NCI-H345 (cell line): ENCODE measurements at regions not wholly inside any gene's neighbourhood (a gene's known extent, or its start where the extent isn't known, plus 50 kb on each side); places are given as distances from the start of the nearest gene placed in this dataset.

ENCODE experiments used
- DNase-seq: peaks from one replicate; lab custom pipeline; 2025; lab: John Stamatoyannopoulos, UW

DNA sequence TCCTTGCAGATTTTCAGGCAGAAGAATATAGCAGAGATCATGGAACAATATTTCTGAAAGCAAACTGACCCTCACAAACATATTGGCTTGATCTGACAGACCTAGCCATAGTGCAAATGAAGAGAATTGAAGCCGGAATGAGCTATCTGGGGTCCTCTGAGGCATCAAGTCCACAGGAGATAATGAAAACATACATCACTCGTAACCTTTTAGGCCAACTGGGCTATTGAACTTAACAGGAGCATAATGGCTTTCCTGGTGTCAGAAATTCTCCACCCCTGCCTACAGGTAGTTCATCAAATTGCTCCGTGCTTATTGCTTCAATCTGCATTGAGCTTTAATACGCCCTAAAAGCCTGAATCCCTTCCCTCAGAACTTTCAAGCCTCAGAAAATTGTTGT is 1414.6 kb upstream of the TENM4 start:
- DNase-seq, result no peak

DNA sequence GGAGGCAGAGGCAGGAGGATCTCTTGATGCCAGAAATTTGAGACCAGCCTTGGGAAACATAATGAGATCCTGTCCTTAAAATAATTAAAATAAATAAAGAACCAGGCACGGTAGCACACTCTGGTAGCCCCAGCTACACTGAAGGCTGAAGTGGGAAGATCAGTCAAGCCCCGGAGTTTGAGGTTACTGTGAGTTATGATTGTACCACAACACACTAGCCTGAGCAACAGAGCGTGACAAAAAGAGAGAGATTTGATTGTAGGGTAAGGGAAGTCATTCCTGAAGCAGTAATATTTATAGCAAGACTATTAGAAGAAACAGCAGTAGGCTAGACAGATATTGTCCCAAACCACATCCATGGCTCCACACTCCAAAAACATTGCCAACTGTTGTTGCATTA is 1408.4 kb upstream of the TENM4 start:
- DNase-seq, result no peak

DNA sequence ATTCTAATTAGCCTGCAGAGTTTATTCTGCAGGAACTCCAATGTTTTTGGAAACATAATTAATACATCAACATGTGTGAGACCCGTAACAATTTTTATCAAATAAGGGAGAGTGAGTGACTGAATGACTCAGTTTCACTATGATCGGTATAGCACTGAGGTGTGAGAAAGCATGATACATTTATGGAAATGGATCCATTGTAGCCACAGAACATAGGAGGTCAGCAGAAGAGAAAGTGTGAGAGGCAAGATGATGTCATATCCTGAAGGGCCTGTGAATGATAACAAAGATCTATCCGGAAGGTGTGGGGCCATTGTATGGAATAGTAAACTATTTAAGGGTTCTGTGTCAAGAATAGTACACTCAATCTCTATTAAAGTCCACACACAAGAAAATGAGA is 1406.1 kb upstream of the TENM4 start:
- DNase-seq, result no peak

DNA sequence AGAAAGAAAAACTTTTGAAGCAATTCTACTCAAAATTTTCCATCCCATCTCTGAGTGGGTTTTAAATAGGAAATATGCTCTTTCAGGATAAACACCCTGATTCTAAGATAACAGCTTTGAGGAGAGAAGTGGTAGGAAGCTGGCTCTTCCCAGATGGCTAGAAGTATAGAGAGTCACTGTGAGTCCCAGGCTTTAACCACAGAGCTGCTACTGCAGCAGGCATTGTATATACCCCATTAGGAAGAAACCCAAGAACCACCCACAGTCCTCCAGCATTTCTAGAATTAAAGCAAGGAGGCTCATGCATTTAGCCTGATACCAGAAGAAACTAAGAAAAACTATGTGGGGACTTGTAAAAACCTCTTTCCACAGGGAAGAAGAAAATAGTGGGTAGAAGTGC is 1405.6 kb upstream of the TENM4 start:
- DNase-seq, result no peak

DNA sequence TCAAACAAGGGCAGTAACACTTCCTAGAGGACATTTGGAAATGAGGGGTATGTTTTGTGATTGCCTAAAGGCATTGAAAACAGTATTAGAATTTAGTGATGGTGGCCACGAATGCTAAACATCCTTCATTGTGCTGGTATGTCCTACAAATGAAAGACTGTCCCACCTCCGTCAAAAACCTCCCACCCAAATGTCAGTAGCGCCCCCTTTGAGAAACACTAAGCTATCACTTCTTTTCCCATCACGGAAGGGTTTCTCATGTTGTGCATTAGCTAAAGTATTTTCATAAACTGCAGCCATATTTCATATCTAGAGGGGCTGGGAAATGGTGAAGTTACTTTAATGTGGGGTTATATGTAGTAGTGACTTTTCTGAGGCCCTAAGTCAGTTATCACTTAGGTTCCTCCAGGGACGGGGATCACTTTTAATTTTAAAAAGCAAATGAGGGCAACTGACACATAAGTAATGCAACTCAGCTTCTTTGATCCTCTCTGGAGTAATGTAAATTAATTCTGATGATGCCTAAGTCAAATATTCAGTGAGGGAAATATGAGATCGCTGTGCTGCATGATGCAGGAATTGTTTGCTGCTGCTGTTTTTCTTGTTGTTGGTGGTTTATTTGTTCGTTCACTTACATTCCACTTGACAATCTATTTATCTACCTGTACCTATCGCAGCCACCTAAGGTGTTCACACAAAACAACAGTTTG is 1403.4 kb upstream of the TENM4 start:
- DNase-seq, result no peak

DNA sequence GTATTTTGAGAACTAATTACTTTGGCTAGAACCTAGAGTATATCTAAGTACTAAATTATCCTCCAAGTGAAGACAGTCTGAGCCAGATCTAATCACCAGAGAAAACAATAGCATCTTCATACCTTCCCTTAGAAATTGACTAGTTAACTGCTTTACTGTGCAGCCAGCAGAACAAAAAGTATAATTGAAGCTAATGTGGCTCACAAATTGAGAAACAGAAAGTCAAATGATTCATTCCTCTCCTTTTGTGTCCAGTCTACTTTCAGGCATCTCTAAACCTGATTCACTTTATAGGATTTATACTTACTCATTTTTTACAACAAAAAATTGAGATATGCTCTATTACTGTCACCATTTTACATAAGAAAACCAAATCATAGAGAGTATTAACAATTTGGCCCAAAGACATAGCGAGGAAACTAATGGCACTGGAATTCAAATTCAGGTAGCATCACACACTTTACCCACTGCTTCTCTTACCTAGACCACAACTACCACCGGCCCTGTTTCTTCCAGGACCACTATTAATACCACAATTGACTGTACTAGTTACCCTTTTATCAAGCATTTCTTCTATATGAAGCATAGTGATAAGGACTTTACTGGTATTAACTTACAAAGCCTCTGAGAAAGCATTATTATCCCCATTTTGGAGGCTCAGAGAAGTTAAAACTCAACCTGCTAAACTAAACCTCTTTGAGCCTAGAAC is 1402.6 kb upstream of the TENM4 start:
- DNase-seq, result no peak

DNA sequence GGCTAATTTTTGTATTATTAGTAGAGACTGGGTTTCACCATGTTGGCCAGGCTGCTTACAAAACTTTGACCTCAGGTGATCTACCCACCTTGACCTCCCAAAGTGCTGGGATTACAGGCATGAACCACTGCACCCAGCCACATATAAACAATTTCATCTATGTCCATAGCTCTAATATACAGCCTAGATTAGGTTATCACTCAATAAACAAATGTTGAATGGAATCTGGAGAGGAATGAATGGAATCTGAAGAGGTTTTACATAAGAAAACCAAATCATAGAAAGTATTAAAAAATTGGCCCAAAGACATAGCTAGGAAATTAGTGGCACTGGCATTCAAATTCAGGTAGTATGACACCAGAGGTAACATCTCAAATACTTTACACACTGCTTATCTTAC is 1401.4 kb upstream of the TENM4 start:
- no peak for DNase-seq

DNA sequence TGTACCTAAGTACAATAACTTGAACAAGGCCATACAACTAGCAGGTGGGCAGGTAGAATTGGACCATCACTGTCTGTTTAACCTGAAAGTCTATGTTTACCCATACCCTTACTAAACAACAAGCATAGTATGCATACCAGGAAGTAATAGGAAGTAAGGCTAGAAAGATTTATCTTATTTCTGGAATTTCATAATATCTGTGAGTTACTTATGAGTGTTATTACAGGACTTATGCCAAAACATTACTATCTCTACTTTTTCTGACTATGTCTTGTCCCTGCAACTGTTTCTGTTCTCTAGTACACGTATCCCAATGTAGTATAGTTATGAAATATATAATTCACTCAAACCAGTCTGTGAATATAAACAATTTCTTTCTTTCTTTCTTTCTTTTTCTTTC is 1400.8 kb upstream of the TENM4 start:
- no peak for DNase-seq

DNA sequence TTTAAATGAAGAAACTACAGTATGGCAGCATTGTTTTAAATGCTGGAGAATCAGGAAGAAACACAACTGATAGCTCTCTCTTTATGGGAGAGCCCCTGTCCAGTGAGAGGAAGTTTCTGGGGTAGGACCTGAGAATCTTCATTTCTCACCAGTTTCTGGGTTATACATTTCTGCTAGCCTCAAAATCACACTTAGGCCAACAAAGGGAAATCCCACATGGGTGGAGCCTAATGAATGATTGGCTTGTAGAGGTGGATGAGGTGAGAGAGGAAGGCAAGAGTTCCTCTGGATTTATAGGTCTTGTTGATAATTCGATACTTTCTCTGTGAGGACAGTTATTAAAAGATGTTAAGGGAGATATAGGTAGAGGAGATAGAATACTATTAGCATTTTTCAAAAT is 1397.3 kb upstream of the TENM4 start:
- no peak for DNase-seq

DNA sequence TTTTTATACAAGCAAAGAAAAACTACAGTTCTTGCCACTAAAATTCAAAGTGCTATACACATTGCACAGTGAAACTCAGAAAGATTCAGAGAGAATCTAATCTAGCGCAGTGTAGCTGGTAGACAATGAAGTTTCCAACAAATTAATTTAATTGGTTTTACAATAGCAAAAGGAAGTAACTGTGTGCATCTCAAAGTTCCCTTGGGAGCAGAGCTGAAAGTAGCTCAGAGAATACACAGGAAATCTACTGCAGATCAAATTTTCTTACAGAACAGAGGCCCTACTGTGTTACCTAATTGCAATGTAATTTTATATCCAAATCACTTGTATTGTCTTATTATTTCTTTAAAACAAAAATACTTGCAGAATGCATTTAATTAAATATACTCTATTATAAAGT is 1396.2 kb upstream of the TENM4 start:
- no peak for DNase-seq

DNA sequence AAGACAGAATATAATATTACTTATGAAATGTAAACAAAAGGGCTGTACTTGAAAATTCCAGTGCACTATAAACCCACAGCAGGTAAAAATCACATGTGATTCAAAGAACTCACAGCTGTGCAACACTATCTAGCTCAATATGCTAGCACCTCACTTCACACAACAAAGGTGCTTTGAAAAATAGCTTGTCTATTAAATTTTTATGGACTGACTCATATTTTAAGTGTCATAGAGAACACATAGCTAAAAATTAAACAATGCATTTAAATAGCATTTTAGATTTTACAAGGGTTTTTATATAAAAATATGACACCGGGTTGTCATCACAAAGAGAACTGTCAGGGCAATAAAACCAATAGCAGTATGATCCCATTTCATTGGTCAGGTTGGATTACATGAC is 1390.5 kb upstream of the TENM4 start:
- no peak for DNase-seq

DNA sequence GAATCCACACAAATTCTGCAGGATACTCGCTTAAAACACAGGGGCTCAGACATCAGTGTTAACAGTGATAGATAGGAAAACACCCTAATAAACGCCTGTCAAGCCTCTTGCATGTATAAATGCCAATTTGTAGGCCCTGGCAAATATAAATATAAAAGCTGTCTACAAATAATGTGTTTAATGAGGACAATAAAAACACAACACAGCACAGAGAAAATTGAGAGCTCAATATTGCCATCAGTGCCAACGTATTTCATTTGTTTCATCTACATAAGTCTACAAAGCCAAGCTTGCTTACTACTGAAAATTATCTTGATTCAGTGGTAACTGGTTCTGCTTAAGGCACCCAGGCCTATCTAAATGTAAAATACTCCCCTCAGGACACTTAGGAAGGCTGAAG is 1387.0 kb upstream of the TENM4 start:
- no peak for DNase-seq

DNA sequence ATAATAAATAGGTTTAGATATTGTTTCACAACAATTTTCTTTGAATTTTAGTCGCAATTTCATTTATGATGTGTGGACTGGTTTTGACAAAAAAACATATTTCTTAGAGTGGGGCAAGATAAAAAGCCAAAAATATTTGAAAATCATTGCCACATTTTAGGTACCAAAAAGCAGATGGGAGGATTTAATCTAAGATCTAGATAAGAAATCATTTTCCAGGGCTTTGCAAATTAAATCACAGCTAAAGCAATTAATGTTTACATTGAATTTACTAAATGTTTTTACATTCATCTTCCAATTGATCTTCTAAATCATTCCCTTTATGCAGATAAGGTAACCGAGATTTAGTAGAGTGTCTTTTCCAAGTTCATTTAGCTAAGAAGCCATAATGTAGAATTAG is 1386.0 kb upstream of the TENM4 start:
- no peak for DNase-seq

DNA sequence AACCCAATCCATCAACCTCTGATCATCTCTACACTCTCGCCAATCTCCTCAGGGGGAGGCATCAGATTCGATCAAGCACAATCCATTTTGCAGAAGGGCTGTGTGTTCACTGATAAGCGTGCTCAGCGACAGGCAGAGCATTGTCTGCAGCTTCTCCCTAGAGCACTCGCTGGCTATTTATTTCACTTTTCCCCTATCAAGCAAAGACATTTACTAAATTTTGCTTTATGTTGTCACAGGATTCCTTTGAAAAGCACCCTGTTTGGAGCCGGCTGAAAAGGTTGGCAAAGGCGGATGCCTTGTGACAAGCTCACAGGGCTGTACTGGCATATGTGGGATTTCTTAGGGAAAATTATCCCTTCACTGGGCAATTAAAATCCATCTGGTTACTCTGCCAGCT is 1381.5 kb upstream of the TENM4 start:
- DNase-seq, result no peak

DNA sequence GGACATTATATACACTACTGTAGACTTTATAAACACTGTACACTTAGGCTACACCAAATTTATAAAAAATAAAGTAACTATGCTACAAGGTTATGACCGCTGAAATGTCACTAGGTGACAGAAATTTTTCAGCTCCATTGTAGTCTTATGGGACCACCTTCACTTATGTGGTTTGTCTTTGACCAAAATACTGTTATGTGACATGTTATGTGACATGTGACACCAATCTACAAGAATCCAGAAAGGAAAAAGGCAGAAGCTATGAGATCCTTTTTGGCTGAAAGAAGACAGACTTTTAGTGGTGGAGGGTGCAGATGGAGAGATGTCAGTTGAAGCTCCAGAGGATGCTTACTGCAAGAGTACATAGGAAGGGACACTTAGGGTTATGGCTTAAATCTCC is 1378.4 kb upstream of the TENM4 start:
- no peak for DNase-seq

DNA sequence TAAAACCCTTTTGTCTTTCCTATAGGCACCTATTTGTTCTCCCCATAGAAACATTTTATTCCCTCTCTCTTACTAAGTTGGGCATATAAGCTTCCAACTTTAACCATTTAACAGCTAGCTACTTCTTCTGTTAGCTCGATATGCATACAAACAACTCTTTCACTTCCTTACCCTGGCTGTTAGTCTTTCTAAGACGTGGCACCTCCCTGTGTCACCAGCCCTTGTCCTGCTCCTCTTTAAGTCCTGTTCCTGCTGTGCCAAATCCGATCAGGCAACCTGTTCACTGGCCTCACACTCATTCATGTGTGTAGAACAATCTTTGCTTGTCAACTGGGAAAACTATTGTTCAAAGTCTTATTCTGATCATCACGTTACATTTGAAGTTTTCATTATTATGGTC is 1376.1 kb upstream of the TENM4 start:
- no peak for DNase-seq

DNA sequence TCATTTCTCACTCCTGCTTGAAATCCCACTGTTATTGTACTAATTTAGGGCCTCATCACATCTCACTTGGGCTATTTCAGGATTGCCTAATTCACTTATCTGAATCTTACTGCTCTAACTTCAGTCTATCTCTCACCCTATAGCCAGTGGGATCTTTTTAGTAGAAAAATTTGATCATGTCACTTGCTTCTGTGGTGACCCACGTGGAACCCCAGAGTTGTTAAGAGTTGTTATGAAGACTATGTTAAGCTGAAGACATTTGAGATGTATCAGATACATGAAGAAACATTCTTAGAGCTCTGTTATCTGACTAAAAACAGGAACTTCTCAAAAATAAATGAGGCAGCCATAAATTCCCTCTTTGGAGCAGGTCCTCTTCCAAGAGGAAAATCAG is 1375.6 kb upstream of the TENM4 start:
- no peak for DNase-seq

DNA sequence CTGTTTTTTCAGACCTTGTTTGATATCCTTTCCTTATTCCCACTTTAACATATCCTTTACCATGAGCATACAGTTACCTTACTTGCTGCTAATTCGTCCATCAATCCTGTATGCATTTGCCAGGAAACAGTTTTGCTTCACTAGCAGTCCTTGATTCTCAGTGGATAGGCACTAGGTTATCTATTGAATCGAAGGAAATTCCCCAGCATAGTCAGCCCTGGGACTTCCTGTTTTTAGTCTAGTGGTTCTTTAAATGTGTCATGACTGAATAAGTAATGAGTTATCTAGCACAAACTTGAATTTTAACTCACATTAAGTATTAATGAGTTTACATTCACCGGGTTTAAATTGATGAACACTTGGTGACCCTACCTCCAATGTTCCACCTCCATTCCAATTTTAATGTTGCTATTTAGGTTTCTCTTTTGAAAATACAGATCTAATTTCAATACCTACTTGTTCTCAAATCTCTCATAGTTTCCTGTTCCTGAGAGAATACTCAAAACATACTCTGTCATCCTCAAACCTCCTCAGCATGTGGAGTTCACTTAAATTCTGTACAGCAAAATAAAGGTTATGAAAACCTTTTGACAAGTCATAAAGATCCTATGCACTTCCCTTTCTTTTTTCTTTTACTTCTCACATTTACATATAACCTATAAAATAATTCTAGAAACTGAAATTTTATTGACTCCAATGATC is 1375.1 kb upstream of the TENM4 start:
- no peak for DNase-seq

DNA sequence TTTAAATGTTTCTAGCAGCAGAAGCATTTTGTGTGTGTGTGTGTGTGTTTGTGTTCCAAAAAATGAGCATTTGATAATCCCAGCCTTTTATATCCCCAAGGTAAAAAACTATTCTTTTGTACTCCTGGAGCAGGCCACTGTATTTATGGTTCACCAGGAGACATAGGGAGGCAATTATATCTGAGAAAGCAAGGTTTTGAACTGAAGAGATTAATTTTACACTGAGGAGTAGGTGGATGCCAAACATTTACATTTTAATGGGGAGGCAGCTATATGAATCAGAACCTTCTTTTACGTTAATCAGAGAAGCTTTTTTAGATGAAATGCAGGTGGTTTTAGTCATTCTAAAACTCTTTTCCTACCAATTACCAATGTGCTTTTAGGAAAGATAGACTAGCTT is 1374.0 kb upstream of the TENM4 start:
- DNase-seq, result no peak

DNA sequence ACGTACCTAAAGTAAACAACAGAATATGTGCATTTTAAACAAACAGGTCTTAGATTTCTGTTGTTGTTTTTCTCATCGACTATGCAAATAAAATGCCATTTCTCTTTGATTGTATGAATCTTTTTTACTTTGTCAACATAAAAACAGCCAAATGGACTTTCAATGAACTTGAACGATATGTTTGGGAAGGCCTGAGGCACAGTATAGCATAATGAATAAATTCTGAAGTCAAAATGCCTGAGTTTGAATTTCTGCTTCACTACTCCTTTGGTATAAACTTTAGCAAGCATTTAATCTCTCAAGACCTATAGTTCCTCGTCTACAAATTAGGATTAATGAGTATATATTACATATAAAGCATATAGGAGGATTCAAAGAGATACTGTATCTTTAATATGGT is 1369.9 kb upstream of the TENM4 start:
- no peak for DNase-seq

DNA sequence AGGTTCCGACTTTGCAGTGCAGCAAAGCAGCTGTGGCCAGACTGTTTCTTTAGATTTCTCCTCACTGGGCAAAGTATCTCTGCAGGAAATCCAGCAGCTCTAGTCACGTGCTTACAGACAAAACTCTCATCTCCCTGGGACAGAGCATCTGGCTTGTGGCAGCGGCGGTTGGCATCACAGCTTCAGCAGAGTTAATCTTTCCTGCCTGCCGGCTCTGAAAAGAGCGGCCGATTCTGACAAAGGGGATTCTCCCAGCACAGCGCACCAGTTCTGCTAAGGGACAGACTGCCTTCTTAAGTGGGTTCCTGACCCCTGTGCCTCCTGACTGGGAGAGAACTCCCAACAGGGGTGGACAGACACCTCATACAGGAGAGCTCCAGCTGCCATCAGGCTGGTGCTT is 1357.3 kb upstream of the TENM4 start:
- DNase-seq, result no peak

DNA sequence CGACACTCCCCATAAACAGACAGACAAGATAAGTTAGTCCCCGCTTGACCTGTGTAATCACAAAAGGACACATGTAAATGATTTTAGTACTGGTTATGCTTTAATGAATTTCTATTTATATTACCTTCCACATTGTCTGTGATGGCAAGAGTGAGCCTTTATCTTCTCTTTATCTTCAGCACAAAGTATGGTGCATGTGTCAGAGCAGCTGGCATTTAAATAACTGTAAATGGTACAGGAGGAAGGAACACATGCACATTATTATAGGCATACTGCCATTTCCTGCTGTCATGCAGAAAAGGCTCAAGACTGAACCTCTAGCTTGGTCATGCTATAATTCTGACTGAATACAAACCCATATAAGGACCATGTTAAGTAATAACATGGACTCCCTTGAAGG is 1342.7 kb upstream of the TENM4 start:
- DNase-seq, result no peak

DNA sequence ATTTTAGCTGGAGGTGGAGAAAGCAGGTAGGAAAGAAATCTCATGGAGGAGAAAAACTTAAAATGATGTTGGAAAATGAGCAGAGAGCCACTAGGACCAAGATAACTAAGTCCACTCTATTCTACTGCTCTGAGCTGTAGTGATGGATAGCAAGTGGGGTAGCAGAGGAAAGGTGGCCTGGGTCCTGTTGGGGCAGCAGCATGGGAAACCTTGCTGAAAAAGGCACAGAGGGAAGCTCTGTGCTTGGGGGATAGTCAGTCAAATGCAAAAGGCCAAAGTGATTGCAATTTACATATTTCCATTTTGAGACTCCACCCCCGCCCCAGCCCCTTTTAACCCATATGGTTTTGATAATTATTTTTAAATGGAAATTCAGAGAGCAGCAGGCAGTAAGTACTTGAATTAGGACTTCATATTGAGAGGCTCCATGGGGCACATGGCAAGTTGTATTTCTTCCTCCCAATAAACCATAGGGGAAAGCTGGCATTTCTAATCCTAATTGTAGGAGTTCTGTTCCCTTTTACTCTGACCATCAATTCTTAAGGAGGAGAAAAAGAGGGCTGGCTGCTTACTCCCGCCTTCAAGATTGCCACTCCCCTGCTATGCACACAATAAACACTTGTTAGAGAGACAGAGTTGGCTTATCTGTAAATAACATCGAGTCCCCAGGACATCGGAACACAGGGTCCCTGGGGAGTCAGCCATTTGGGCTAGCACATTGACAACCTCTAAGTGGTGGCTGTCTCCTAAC is 1341.5 kb upstream of the TENM4 start:
- no peak for DNase-seq
